Fibroblast of lung (primary cell): ENCODE measurements at regions not wholly inside any gene's neighbourhood (a gene's known extent, or its start where the extent isn't known, plus 50 kb on each side); places are given as distances from the start of the nearest gene placed in this dataset.

Source experiments
- DNase-seq, 2 donors: peaks; one replicate each; pipeline versions ENCODE4 v3.0.0 to v3.0.0-alpha.2; 2010; ENCODE audit warnings: low read depth in 2 of 2
- H2AFZ ChIP-seq: 2 replicates; pipeline ENCODE4 v1.5.1; 2012; ENCODE audit warnings: low read length, control low read depth, inconsistent platforms
- H3K27ac ChIP-seq: 2 replicates; pipeline ENCODE4 v1.5.1; 2011; ENCODE audit warnings: low read length, control low read depth; ENCODE audit not compliant: insufficient read depth
- H3K27me3 ChIP-seq: 2 replicates; pipeline ENCODE4 v1.5.1; 2011; ENCODE audit warnings: mild to moderate bottlenecking, low read length; ENCODE audit not compliant: control insufficient read depth, insufficient read depth
- H3K36me3 ChIP-seq: 2 replicates; pipeline ENCODE4 v1.5.1; 2011; ENCODE audit warnings: low read length; ENCODE audit not compliant: control insufficient read depth, insufficient read depth
- H3K4me1 ChIP-seq: 2 replicates; pipeline ENCODE4 v1.5.1; 2011; ENCODE audit warnings: low read length; ENCODE audit not compliant: control insufficient read depth, insufficient read depth; ENCODE audit errors: extremely low read depth
- H3K4me2 ChIP-seq: 2 replicates; pipeline ENCODE4 v1.5.1; 2011; ENCODE audit warnings: low read length, control low read depth; ENCODE audit not compliant: insufficient read depth; ENCODE audit errors: extremely low read depth
- H3K4me3 ChIP-seq, 4 experiments: fragments of 200-600 bp in 1 of 4; sonication (generic) in 1 of 4; replicated peaks in 1 of 4; 2 replicates each; pipeline ENCODE4 v1.5.1; 2011 to 2016; ENCODE audit warnings: low read length in 4 of 4, low read depth in 3 of 4, mild to moderate bottlenecking in 3 of 4, control low read depth in 2 of 4, inconsistent platforms in 1 of 4, mixed read lengths in 1 of 4; ENCODE audit not compliant: insufficient read depth in 1 of 4; ENCODE audit errors: control extremely low read depth in 1 of 4
- H3K79me2 ChIP-seq: 2 replicates; pipeline ENCODE4 v1.5.1; 2012; ENCODE audit warnings: mild to moderate bottlenecking, low read length, inconsistent platforms; ENCODE audit not compliant: control insufficient read depth, insufficient read depth
- H3K9ac ChIP-seq: 2 replicates; pipeline ENCODE4 v1.5.1; 2011; ENCODE audit warnings: mild to moderate bottlenecking, low read length, control low read depth; ENCODE audit not compliant: insufficient read depth
- H3K9me3 ChIP-seq: 2 replicates; pipeline ENCODE4 v1.5.1; 2012; ENCODE audit warnings: low read depth, low read length; ENCODE audit not compliant: control insufficient read depth, insufficient read depth
- H4K20me1 ChIP-seq: 2 replicates; pipeline ENCODE4 v1.5.1; 2011; ENCODE audit warnings: low read length; ENCODE audit not compliant: control insufficient read depth, insufficient read depth; ENCODE audit errors: extremely low read depth
- EZH2 ChIP-seq: IDR thresholded peaks from 2 replicates; pipeline ENCODE4 v1.5.1; 2012; ENCODE audit warnings: low read length, control low read depth, mild to moderate bottlenecking; ENCODE audit errors: missing control alignments
- TF ChIP-seq, protein P1 (sequence below), 2 donors: IDR thresholded peaks in 1 of 2; conservative IDR thresholded peaks in 1 of 2; 1 replicate in 1 of 2; 2 replicates in 1 of 2; pipeline ENCODE4 v1.5.1; 2011 to 2012; ENCODE audit warnings: low read length in 2 of 2, control low read depth in 1 of 2, inconsistent platforms in 1 of 2, low read depth in 1 of 2, mild to moderate bottlenecking in 1 of 2

DNA sequence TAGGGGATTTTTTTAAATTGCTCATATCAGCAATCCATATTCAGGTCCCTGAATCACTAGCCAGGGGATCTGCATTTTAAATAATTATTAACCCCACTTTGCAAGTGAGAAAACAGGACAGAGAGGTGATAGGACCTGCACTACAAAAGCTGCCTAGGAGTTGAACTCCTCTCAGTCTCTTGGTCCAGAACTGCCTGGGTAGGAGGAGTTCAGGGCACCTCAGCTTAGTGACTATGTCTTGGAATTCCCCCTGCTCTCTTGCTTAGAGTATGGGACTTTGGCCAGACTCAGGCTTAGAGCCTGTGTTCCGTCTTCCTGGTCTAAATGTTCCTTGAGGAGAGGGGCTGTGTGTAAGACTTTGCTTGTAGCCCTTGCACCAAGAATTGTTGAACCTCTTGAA is 68.2 kb upstream of the WSCD2 start:
- TF ChIP-seq, protein P1, sequence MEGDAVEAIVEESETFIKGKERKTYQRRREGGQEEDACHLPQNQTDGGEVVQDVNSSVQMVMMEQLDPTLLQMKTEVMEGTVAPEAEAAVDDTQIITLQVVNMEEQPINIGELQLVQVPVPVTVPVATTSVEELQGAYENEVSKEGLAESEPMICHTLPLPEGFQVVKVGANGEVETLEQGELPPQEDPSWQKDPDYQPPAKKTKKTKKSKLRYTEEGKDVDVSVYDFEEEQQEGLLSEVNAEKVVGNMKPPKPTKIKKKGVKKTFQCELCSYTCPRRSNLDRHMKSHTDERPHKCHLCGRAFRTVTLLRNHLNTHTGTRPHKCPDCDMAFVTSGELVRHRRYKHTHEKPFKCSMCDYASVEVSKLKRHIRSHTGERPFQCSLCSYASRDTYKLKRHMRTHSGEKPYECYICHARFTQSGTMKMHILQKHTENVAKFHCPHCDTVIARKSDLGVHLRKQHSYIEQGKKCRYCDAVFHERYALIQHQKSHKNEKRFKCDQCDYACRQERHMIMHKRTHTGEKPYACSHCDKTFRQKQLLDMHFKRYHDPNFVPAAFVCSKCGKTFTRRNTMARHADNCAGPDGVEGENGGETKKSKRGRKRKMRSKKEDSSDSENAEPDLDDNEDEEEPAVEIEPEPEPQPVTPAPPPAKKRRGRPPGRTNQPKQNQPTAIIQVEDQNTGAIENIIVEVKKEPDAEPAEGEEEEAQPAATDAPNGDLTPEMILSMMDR (conservative IDR thresholded peaks at IDR 0.05 in 1 of 2, IDR thresholded peaks at IDR 0.05 in 1 of 2; ENCODE audit: low read depth in 1 of 2, low read length in 2 of 2), result no peak
- no peak for TF ChIP-seq EZH2
- no peak overlapping the region for H3K4me2 ChIP-seq
- no peak overlapping the region for H3K9ac ChIP-seq
- H3K4me3 ChIP-seq, result no peak overlapping the region
- no peak overlapping the region for H2AFZ ChIP-seq
- no peaks in the 10 kb centered on the region for H3K4me1 ChIP-seq
- H3K79me2 ChIP-seq, result no peaks in the 10 kb centered on the region
- no peaks in the 10 kb centered on the region for H3K27me3 ChIP-seq
- H3K27ac ChIP-seq, result no peak overlapping the region
- no peaks in the 10 kb centered on the region for H3K9me3 ChIP-seq
- DNase-seq, result no peak
- no peaks in the 10 kb centered on the region for H4K20me1 ChIP-seq
- H3K36me3 ChIP-seq, result no peaks in the 10 kb centered on the region

DNA sequence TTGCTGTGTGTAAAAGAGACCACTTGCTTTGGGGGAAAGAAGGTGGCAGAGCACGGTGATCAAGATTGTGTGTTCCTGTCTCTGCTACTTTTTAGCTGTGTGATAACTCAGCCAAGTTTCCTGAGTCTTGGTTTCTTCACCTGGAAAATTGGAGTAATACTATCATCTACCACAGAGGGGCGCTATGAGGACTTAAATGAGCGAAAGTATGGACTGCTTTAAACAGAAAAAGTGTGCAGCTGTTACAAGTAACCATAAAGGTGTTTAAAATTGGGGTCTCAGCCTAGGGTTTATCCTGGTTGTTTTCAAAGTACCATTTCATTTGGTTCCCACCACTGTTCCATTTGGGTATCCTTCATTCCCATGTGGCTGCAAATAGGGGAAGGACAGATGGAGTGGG is 65.9 kb upstream of the WSCD2 start:
- H3K9ac ChIP-seq, result no peak overlapping the region
- no peaks in the 10 kb centered on the region for H3K9me3 ChIP-seq
- no peaks in the 10 kb centered on the region for H3K36me3 ChIP-seq
- H3K27ac ChIP-seq, result no peak overlapping the region
- no peaks in the 10 kb centered on the region for H4K20me1 ChIP-seq
- H2AFZ ChIP-seq, result no peak overlapping the region
- TF ChIP-seq, protein P1 (conservative IDR thresholded peaks at IDR 0.05 in 1 of 2, IDR thresholded peaks at IDR 0.05 in 1 of 2; ENCODE audit: low read depth in 1 of 2, low read length in 2 of 2), result peak; percentile 12 to 18
- no peak for TF ChIP-seq EZH2
- no peaks in the 10 kb centered on the region for H3K4me1 ChIP-seq
- peak in 1 of 2 donors; percentile 2 for DNase-seq
- no peaks in the 10 kb centered on the region for H3K27me3 ChIP-seq
- no peak overlapping the region for H3K4me3 ChIP-seq
- no peaks in the 10 kb centered on the region for H3K79me2 ChIP-seq
- no peak overlapping the region for H3K4me2 ChIP-seq

DNA sequence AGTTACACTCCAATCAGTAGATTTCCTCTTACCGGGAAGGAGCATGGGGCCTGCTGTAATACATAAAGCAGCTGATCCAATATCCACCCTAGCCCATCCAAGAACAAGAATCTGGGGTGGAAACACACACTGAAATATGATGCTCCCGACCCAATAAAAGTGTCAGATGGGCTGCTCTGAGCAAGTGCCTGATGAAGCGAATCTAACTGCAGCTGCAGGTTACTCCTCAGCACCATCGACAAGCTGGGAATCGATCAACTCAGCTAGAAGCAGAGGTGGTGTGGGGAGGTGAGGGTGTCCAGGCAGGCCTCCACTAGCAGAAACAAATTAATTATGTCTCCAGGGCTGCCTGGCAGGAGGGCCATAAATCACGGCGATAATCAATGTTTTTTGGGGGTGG is 64.0 kb upstream of the WSCD2 start:
- no peaks in the 10 kb centered on the region for H4K20me1 ChIP-seq
- no peaks in the 10 kb centered on the region for H3K9me3 ChIP-seq
- no peak overlapping the region for H3K9ac ChIP-seq
- H3K27me3 ChIP-seq, result no peaks in the 10 kb centered on the region
- no peaks in the 10 kb centered on the region for H3K79me2 ChIP-seq
- H3K4me3 ChIP-seq, result no peak overlapping the region
- DNase-seq, result no peak
- H3K4me2 ChIP-seq, result no peak overlapping the region
- no peak overlapping the region for H3K27ac ChIP-seq
- H2AFZ ChIP-seq, result no peak overlapping the region
- H3K4me1 ChIP-seq, result no peaks in the 10 kb centered on the region
- TF ChIP-seq, protein P1 (conservative IDR thresholded peaks at IDR 0.05 in 1 of 2, IDR thresholded peaks at IDR 0.05 in 1 of 2; ENCODE audit: low read depth in 1 of 2, low read length in 2 of 2), result no peak
- no peak for TF ChIP-seq EZH2
- no peaks in the 10 kb centered on the region for H3K36me3 ChIP-seq
